EH (cell line): ENCODE measurements at regions not wholly inside any gene's neighbourhood (a gene's known extent, or its start where the extent isn't known, plus 50 kb on each side); places are given as distances from the start of the nearest gene placed in this dataset.

Experiments
- DNase-seq: peaks from one replicate; pipeline ENCODE4 v3.0.0-alpha.2; 2015; ENCODE audit warnings: low read depth

DNA sequence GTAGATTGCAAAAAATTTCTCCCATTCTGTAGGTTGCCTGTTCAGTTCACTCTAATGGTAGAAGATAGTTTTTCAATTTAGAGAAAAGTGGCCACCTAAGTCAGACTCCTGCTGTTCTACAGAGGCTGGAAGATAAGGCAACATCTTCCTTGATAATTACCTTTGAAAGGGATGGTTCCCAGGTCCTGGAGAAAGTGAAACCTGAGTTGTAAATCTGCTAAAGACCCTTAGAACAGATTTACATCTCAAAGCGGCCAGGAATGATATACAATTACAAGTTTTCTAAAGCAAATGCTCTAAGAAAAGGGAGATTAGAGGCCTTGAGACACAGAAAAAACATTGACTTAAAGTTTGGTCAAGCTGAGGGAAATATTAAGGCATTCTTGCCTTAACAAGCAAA lies 1350.2 kb upstream of the FAM98A start:
- DNase-seq, result no peak

DNA sequence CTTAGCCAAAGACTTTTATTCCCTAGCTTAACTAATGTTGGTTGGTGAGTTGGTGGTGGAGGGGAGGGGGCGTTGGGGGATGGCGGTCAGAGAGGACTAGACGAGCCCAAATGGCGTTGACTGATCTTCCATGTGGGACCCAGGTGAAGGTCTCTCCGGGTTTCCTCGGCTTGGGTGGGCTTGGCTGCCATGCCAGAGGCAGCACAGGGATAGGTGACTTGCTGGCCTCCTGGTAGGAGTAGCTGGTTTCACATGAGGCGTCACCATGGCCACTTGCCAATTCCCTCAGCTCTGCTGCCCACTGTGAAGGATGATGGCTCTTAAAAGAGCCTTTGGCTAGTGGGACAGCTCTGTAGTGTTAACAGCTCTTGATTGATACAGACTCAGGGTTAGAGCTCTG lies 1337.0 kb upstream of the FAM98A start:
- DNase-seq, result no peak

DNA sequence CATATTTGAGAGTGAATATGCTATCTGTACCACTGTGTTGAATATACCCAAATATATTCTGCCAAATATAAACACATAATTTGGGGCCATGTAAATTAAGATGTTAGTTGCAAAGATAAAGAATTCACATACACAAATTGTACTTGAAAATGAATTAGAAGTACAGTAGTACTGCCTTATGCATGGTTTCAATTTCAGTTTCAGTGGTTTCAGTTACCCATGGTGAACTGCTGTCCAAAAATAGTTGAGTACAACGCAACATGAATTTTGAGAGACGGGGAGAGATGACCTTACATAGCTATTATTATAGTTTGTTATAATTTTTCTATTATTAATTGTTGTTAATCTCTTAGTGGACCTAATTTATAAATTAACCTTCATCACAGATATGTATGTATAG lies 1313.0 kb upstream of the FAM98A start:
- no peak for DNase-seq

DNA sequence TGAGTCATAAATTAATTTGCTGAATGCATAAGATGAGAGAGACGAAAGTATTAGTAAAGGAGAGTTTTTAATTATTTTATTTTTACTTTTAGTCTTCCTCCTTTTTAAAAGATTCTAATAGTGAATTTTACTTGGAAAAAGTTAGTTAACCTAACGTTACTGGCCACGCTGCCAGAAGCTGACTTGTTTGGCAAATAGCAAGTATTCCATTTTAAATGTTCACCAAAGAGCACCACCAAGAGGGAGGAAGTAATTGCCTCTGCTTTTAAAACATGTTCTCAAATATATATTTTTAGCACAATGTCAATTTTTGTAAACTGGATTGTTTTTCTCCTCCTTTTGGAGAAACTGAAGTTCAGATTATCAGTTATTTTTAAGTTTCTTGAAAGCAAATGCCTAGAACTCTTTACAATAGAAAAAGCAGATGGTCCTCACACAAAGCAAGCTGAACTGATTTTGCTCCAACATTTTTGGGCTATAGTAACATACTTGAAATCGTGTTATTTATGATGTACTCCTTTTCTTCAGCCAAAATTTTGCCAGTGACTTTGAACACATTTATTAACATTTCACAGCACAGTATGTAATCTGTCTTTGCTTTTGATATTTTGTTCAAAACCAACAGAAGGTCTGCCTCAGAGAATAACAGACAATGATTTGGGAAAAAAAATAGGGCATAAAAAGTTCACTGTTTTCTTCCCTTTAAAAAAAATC lies 1311.0 kb upstream of the FAM98A start:
- no peak for DNase-seq

DNA sequence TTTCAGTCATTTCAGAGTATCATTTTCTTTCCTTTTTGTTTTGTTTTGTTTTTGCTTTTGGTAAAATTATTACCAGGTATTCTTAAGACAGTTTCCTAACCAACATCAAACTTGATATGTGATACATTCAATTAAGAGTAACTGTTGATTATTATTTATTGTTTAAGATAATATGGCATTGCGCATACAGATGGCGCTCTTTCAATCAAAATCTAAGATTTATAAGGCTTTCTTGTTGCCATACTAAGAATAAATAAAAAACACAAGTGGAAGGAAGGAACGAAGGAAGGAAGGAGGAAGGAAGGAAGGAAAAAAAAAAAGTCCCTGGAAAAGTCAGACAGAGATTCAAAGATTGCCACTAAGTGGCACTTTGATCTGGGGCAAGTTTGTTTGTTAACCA lies 1308.7 kb upstream of the FAM98A start:
- no peak for DNase-seq

DNA sequence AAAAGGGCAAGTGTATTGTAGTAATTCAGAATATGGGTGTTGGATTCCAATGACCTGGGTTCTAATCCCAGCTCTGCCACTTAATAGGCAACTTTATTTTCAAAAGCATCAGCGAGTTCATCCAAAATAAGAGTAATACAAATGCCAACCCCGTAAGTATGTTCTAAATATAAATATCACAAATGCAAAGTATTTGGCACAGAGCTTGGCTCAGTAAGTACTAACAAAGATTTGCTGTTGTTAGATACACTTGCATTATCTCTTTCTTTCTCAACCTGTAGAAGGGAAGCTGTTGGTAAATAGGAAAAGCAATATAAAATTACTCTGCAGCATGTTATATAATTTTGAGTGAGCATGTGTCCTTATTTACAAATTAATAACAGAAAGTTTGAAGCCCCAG lies 1302.6 kb upstream of the FAM98A start:
- DNase-seq, result no peak

DNA sequence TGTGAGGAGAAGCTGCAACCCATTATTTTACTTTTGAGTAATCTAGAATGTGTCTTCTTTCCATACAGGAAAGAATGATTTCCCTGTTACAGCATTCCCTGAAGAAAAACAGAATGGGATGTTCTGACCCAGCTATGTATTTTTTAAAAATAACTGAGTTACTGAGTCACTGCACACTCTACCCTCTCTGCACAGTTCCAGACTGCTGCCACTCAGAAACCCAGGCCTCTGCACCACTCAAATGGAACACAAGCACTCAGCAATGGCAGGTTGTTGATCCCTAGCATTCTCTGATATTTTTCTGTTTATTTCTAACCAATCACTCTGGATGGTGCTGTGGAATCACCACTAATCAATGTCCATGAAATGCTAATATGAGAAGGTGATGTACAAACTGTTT lies 1300.0 kb upstream of the FAM98A start:
- DNase-seq, result no peak

DNA sequence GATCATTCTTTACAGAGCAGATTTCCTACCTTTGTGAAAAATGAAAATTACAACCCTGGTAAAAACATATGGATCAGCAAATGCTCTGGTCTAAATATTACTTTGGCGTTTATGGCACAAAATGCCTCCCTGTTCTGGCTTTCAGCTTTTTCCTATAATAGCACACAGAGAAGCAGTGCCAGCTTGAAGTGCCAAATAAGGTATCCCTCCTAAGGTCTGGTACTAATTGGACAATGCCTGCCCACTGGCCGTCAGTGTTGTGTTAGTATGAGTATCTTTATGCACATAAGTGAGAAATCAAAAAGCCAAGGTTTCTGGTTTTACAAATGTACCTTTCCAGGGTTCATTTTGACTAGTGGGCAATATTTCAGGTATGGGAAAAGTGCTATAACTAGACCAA lies 1293.7 kb upstream of the FAM98A start:
- no peak for DNase-seq

DNA sequence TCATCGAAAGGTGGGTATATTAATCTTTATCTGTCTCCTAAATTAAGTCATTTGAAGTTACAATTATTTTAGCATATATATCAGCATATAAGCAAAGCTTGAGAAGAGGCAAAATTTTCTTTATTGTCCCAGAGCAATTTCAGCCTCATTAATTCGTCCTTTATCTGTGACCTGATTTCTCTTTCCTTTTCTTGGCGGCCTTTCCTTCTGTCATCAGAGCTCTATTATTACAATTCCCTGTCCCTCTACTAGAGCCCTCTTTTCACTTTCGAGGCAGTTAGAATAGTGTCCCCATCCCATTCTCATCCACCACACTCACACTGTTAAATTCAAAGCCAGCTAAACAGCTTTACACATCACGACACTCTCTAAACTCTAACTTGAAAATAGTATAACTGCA lies 1293.2 kb upstream of the FAM98A start:
- DNase-seq, result no peak

DNA sequence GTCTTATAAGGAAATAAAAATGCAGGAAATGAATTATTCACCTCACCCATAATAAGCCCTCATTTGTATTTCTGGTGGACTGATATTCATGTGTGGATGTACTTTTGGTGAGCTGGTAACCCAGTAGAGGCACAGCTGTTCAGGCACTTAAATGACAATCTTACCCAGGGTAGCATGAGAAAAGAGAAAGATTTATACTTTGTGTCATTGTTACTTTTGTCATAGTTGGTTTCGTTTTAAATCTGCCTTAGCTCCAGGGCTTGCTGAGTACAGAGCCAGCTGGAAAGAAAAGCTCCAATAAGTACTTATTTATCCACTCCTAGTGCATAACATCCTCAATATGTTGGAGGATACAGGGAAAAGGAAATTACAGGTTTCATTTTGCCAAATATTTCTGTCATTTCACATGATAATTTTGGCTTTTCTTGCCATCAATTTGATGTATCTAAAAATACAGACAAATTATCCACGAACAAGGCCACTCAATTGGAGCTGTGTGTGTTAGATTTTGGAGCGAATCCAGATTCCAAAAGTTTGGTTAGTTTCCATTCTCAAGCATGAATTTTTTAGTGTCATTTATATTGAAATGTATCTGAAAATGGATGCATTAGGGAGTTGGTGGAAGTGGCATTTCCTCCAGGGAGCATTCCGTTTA lies 1276.1 kb upstream of the FAM98A start:
- no peak for DNase-seq

DNA sequence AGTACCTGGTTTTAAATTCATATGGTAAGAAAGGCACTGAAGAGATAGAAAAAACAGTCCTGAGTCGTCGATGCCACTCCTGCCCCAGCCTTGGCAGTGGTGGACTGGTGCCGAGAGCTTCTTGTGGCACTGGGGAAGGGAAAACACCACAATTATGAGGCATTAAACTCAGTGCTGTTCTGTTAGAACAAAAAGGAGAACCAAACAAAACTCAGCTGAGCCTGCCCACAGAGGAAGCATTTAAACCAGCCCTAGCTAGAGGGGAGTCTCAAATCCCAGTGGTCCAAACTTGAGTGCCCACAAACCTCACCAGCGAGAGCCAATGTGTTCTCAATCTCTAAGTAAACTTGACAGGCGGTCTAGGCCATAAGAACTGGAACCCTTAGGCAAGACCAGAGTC lies 1254.5 kb upstream of the FAM98A start:
- no peak for DNase-seq

DNA sequence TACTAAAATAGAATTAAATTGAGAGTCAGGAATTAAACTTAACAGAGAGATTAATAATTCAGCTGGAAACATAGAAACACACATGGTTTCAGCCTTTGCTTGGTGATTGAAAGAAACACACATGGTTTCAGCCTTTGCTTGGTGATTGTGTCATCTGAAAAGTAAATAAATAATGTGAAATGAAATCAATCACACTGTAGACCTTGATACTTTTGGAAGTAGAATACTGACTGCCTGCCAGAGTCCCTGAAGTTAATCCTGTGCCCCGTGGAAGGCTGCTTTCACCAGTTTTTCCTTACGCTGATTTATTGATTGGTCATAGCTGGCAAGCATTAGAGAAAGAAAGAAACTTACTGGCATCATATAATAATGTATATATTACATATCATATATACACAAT lies 1252.7 kb upstream of the FAM98A start:
- DNase-seq, result no peak

DNA sequence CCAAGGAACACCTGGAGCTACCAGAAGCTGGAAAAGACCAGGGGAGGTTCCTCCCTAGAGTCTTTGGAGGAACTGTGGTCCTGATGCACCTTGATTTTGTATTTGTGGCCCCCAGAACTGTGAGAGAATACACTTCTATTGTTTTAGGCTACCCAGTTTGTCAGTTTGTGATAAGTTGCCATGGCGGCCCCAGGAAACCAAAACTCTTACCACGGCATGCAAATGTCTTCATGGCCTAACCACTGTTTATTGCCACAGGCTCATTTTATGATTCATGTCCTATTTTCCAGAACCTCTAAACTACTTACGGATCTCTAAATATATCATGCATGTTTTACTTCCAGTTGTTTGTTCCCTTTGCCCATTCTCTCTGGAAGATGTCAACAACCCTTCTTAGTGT lies 1250.7 kb upstream of the FAM98A start:
- no peak for DNase-seq

DNA sequence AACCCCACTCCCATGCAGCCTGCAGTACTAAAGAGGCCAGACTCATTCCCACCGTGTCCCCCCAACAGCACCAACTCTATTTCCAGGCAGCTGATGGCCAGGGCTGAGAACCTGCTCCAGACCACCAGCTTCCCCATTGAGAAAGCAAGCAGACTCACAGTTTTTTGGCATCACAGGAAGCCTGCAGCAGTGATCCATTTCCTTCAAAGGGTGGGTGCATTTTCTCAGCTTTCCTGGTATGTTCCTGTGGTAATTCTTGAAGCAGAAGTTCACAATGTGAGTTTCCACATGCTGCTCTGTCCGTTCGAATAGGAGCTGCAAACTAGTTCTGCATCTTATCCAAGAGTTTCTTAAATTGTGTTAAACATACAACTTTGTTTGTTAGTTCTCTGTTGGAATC lies 1249.6 kb upstream of the FAM98A start:
- DNase-seq, result no peak

DNA sequence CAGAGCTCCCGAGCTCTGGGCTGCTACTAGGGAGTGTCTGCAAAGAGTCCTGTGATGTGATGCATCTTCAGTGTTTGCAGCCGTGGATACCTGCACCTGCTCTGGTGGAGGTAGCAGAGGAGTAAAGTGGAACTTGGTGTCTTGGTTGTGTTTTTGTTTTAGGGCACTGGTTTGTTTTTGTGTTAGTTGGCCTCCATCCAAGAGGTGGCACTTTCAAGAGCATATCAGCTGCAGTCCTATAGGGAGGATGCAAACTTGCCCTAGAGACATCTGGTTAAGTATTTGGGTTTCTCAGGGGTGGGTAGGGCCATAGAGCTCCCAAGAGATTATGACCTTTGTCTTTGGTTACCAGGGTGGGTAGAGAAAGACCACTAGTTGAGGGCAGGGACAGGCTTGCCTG lies 1249.0 kb upstream of the FAM98A start:
- no peak for DNase-seq

DNA sequence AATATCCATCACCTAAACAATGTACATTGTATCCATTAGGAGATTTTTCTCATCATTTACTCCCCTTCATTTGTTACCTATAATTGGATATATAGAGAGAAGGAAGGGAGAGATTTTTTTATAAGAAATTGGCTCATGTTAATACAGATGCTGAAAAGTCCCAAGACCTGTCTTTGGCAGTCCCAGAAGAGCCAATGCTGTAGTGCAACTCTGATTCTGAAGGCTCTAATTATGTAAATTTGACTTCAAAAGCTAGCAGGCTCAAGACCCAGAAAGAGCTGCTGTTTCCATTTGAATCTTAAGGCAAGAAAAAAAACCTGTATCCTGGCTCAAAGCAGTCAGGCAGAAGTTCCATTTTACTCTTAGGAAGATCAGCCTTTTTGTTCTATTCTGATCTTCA lies 1245.5 kb upstream of the FAM98A start:
- DNase-seq, result no peak

DNA sequence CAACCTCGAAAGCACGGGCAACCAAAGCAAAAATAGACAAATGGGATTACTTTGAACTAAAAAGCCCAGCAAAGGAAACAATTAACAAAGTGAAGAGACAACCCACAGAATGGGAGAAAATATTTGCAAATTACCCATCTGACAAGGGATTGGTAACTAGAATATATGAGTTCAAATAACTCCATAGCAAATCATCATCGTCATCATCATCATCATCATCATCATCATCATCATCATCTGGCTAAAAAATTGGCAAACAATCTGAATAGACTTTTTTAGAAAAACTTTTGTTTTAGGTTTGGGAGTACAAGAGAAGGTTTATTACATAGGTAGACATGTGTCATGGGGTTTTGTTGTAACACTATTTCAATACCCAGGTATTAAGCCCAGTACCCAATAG lies 1239.3 kb upstream of the FAM98A start:
- DNase-seq, result no peak

DNA sequence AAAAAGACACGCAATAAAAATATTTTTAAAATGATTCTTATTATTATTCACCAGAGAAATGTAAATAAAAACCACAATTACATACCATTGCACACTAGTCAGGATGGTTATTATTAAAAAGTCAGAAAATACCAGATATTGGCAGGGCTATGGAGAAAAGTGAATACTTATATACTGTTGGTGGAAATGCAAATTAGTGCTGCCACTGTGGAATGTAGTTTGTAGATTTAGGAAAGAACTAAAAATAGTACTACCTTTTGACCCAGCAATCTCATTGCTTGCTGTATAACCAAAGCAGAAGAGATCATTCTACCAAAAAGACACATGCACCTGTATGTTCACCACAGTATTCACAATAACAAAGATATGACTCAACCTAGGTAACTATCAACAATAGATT lies 1237.3 kb upstream of the FAM98A start:
- no peak for DNase-seq

DNA sequence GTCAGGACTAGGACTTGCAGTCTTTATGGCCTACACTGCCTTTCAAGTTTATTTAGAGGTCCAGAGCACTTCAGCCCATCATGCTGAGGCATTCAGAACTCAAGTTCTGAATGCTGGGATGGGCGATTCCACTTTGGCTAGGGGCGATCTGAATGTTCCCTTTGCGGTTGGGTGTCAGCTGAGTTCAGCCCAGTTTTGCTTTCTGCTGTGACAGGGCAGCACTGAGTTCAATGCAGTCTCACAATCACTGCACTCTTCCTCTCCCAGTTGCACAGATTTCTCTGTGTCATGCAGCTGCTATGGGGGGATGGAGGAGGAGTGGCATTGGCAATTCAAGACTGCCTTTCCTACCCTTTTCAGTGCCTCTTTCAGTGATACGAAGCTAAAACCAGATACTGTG lies 1232.0 kb upstream of the FAM98A start:
- DNase-seq, result no peak

DNA sequence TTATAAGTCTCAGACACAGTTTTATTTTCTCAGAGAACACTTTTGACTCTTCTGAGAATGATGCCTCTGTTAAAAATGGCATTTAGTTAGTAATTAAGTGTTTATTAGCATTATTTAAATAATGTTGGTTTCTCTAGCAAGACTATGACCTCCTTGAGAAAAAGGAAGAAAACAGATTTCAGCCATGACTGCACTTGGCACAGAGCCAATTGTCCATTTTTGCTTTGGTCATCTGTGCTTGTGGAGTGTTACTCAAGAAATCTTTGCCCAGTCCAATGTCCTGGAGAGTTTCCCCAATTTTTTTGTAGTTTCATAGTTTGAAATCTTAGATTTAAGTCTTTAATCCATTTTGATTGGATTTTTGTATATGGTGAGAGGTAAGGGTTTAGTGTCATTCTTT lies 1229.4 kb upstream of the FAM98A start:
- no peak for DNase-seq

DNA sequence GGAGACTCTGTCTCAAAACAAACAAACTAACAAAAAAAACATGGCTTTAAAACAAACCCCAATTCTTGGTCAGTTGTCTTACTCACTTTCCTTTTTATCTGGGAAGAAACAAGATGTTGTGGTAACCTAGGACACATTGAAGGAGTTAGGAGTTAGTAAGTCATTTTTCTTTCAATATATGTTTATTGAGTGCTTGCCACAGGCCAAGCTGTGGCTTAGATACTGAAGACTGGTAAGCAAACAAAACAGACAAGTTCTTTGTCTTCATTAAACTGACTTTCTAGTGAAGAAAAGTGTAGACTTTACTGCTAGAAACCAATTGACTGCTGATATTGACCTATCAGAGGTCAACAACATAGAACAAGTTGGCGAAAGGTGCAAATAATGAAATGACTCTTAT lies 1228.3 kb upstream of the FAM98A start:
- no peak for DNase-seq

DNA sequence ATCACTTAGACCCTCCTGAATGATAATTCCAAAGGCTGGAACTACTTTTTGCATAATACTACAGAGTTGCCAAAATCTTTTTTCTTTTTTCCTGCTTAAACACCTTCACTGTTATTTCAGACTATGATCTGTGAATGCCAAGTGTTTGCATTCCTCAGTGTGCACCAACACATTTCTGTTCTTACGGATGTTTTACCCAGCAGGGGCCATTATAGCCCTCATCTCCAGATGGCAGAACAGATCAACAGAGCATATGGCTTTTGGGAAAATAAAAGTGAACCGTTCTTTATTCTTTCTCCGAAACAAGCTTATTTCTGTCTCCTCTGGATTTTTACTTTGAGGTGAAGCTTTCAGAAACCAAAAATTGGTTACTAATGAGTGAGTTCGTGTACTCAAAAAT lies 1226.6 kb upstream of the FAM98A start:
- no peak for DNase-seq

DNA sequence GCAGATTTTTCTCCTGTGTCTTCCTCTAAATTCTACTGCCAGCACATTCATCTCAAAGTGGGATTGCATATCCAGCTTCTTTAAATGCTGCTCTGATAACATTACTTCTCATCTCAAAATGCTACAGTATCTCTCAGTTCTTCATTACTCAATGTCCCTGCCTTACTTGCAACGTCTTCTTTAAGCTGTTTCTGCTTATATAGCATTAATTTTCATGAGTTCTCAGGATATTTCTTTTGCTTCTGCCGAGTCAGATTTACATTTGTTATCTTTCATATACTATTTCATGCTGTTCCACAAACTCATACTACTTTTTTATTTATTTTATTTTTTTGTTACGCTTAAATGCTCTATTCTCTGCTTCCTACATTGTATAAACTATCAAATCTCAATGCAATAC lies 1223.5 kb upstream of the FAM98A start:
- DNase-seq, result no peak

DNA sequence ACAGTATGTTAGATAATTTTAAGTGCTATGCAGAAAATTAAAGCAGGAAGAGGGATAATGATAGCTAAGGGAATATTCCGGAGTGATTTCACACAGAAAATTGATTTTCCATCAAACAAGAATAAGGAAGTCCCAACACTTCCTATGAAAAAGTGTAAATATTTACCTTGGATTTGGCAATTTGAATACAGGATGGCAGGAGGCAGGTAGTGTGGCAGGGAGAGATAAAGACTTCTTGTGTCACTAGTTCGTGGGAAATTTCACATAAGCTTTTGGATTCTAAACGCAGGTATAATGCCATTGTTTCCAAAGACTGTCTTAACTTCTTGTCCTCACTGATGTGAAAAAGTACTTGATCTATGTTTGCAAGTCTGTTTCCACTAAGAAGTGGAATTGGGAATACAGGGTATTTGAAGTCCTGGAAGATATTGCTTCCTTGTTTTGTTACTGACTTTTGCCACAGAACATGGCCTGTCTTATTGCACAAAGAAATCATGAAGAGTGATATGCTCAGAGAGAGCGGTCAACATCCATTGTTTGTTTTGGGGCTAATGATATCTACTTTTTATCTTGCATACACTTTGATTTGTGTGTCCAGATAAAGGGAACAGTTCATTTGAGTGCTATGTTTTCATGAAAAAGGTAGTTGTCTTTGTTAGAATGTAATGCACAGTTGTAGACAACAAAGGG lies 1216.1 kb upstream of the FAM98A start:
- DNase-seq, result no peak
